Ascending aorta (tissue), 2 donors: ENCODE measurements at regions not wholly inside any gene's neighbourhood (a gene's known extent, or its start where the extent isn't known, plus 50 kb on each side); places are given as distances from the start of the nearest gene placed in this dataset.

Experiments
- DNase-seq, 2 donors: peaks; one replicate each; pipeline ENCODE4 v3.0.0-alpha.2; 2019; ENCODE audit warnings: low spot score in 2 of 2
- H3K27ac ChIP-seq, 2 donors: fragments of 200-600 bp; sonication (generic); one replicate each; pipeline ENCODE4 v1.5.1; 2016 to 2017; ENCODE audit warnings: mild to moderate bottlenecking in 1 of 2
- H3K27me3 ChIP-seq: fragments of 200-600 bp; sonication (generic); one replicate; pipeline ENCODE4 v1.5.1; 2017
- H3K36me3 ChIP-seq, 2 donors: fragments of 200-600 bp; sonication (generic); one replicate each; pipeline ENCODE4 v1.5.1; 2016
- H3K4me1 ChIP-seq, 2 donors: fragments of 200-600 bp; sonication (generic); one replicate each; pipeline ENCODE4 v1.5.1; 2016 to 2017; ENCODE audit warnings: mild to moderate bottlenecking in 1 of 2
- H3K4me3 ChIP-seq, 2 donors: fragments of 200-600 bp; sonication (generic); one replicate each; pipeline ENCODE4 v1.5.1; 2016 to 2017; ENCODE audit warnings: mild to moderate bottlenecking in 1 of 2
- H3K9me3 ChIP-seq, 2 donors: fragments of 200-600 bp; sonication (generic); one replicate each; pipeline ENCODE4 v1.5.1; 2016
- intact Hi-C: fragments of 100-400 bp; cut with DNase I; formaldehyde crosslinking; loops from one replicate; pipeline ENCODE4 v1.15.1; 2023
- TF ChIP-seq, protein P1 (sequence below), 3 experiments: fragments of 200-600 bp in 2 of 3; fragments of 450-650 bp in 1 of 3; sonication (generic) in 2 of 3; IDR thresholded peaks; one replicate each; pipeline ENCODE4 v1.5.1; 2016 to 2019; ENCODE audit warnings: antibody characterized with exemption in 3 of 3, mild to moderate bottlenecking in 1 of 3, moderate library complexity in 1 of 3

DNA sequence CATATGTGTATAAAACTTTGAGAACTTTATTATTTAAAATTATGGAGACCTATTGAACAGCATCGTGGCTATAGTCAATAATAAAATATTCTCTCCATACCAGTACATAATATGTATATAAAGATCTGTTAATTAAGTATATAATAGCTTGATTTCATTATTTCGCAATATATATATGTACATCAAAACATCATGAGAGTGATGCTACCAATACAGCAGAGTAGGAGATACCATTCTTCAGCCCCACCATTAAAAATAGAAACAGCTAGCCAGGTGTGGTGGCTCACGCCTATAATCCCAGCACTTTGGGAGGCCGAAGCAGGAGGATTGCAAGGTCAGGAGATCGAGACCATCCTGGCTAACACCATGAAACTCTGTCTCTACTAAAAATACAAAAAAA lies 1755.3 kb upstream of the SPRY2 start:
- Histone ChIP-seq H3K27me3 (no peaks in the 10 kb centered on the region), H3K36me3 (no peaks in the 10 kb centered on the region), H3K27ac (no peak overlapping the region), H3K9me3 (no peaks in the 10 kb centered on the region), H3K4me3 (no peak overlapping the region), H3K4me1 (no peaks in the 10 kb centered on the region)
- TF ChIP-seq, protein P1, sequence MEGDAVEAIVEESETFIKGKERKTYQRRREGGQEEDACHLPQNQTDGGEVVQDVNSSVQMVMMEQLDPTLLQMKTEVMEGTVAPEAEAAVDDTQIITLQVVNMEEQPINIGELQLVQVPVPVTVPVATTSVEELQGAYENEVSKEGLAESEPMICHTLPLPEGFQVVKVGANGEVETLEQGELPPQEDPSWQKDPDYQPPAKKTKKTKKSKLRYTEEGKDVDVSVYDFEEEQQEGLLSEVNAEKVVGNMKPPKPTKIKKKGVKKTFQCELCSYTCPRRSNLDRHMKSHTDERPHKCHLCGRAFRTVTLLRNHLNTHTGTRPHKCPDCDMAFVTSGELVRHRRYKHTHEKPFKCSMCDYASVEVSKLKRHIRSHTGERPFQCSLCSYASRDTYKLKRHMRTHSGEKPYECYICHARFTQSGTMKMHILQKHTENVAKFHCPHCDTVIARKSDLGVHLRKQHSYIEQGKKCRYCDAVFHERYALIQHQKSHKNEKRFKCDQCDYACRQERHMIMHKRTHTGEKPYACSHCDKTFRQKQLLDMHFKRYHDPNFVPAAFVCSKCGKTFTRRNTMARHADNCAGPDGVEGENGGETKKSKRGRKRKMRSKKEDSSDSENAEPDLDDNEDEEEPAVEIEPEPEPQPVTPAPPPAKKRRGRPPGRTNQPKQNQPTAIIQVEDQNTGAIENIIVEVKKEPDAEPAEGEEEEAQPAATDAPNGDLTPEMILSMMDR (IDR thresholded peaks at IDR 0.05) = no peak
- intact Hi-C loops = no loop called here
- DNase-seq = no peak

DNA sequence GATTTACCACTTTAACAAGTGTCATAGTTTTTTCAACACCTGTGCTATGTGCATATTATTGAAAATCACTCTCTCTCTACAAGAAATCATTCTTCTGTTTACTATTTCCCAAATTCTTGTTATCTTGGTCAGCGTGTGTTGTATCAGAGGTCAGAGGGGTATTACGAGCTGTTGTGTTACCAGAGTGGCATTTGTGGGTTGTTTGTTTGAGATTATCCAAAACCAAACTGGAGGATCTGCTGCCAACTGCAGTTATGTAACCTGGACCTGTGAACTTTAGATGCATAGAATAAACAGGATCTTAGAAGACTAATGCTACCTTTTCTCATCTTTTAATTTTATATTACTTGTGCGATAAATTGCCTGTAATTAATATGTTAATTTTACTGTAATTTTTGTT lies 1751.4 kb upstream of the SPRY2 start:
- Histone ChIP-seq H3K9me3 (no peaks in the 10 kb centered on the region), H3K4me1 (no peaks in the 10 kb centered on the region), H3K27me3 (no peaks in the 10 kb centered on the region), H3K36me3 (no peaks in the 10 kb centered on the region), H3K4me3 (no peak overlapping the region), H3K27ac (no peak overlapping the region)
- no peak for DNase-seq
- TF ChIP-seq, protein P1 (IDR thresholded peaks at IDR 0.05) = no peak
- intact Hi-C loops = no loop called here

DNA sequence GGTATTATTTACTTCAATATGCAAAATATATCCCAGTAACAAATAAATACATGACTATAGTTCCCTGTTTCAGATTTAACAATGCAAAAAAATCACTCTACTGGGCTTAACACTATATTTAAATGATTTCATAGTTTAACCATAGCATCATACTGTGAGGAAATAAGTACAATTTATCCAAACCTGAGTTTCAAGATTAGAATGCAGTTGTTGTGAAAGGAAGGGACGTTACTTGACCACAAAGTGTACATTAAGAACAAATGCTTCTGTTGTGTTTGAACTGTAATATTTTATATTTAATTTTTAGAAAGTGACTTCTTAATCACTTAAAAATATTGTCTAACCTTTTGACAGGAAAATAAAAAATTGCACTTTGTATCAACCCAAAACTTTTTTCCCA lies 1747.9 kb upstream of the SPRY2 start:
- DNase-seq = no peak
- TF ChIP-seq, protein P1 (IDR thresholded peaks at IDR 0.05) = no peak

DNA sequence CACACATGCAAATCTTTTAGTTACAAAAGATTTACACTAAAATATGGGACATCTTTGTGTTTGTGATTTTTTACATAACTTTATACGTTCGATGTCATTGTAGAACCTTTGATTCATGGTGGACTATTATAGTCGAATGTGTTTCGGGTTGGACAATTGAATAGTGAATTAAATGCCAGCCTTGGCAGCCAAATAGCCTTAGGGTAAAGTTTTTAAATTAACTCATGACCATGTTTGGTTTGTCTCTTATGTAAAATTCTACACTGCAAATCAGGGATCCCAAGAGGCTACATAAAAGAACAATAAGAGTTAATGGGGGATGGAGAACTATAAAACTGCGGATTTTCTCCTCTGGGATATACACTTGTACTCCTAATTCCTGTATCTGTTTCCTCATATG lies 1735.6 kb upstream of the SPRY2 start:
- H3K36me3 ChIP-seq = no peaks in the 10 kb centered on the region
- TF ChIP-seq, protein P1 (IDR thresholded peaks at IDR 0.05) = no peak
- no peaks in the 10 kb centered on the region for H3K9me3 ChIP-seq
- H3K27me3 ChIP-seq = no peaks in the 10 kb centered on the region
- H3K4me1 ChIP-seq = no peaks in the 10 kb centered on the region
- no peak overlapping the region for H3K27ac ChIP-seq
- no peak for DNase-seq
- intact Hi-C loops = no loop called here
- H3K4me3 ChIP-seq = no peak overlapping the region

More for the DNA sequence above, 1747.9 kb upstream of the SPRY2 start:
- Histone ChIP-seq H3K4me1 (no peaks in the 10 kb centered on the region), H3K36me3 (no peaks in the 10 kb centered on the region), H3K27ac (no peak overlapping the region), H3K27me3 (no peaks in the 10 kb centered on the region), H3K9me3 (no peaks in the 10 kb centered on the region), H3K4me3 (no peak overlapping the region)
- intact Hi-C loops = no loop called here

DNA sequence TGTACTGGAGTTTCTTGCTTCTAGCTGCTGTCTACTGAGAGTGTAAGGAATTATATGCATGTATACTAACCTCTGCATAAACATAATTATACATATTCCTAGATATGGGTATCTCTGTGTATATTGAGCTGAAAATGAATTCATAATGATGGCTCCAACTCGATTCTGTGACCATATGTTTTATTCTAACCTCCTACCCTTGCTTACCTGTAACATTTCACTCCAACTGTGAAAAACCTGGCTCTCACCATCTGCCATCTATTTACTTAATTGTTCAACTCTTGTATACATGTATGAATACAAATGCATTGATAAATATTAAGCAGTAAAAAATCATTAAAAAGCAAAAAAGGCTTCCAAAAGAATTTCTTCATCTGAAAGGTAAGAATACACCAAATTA lies 1729.5 kb upstream of the SPRY2 start:
- DNase-seq = no peak
- H3K9me3 ChIP-seq = no peaks in the 10 kb centered on the region
- H3K36me3 ChIP-seq = no peaks in the 10 kb centered on the region
- no peaks in the 10 kb centered on the region for H3K27me3 ChIP-seq
- no peak overlapping the region for H3K27ac ChIP-seq
- intact Hi-C loops = no loop called here
- TF ChIP-seq, protein P1 (IDR thresholded peaks at IDR 0.05) = no peak
- no peaks in the 10 kb centered on the region for H3K4me1 ChIP-seq
- no peak overlapping the region for H3K4me3 ChIP-seq

GRCh38 chr13:82062772-82063171 lies 1721.8 kb upstream of the SPRY2 start:
- H3K27me3 ChIP-seq = no peaks in the 10 kb centered on the region
- no peak for DNase-seq
- H3K4me3 ChIP-seq = no peak overlapping the region
- no peaks in the 10 kb centered on the region for H3K36me3 ChIP-seq
- H3K27ac ChIP-seq = no peak overlapping the region
- intact Hi-C loops = no loop called here
- H3K4me1 ChIP-seq = no peaks in the 10 kb centered on the region
- no peaks in the 10 kb centered on the region for H3K9me3 ChIP-seq
- TF ChIP-seq, protein P1 (IDR thresholded peaks at IDR 0.05) = no peak
